ENCODE measurements at regions not wholly inside any gene's neighbourhood (a gene's known extent, or its start where the extent isn't known, plus 50 kb on each side); places are given as distances from the start of the nearest gene placed in this dataset.

DNA sequence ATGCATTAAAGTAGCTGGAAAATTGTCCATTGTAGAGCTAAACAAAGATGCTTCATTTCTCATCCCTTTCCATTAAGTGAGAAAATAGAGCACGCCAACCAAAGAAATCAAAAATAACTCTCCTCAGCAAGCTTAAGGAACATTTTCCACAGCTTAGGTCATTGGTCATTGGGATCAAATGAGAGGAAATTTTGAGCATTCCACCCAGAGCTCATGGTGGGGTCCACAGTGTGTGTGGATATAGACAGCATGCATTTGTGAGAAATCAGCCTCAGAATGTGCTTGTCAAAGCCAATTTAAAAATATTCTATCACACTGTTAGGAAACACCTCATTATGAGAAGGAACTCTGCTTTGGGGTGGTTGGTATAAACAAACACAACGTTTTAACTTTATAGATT is 97.2 kb downstream of the HDGFL1 start:
- TF ChIP-seq, protein P1, sequence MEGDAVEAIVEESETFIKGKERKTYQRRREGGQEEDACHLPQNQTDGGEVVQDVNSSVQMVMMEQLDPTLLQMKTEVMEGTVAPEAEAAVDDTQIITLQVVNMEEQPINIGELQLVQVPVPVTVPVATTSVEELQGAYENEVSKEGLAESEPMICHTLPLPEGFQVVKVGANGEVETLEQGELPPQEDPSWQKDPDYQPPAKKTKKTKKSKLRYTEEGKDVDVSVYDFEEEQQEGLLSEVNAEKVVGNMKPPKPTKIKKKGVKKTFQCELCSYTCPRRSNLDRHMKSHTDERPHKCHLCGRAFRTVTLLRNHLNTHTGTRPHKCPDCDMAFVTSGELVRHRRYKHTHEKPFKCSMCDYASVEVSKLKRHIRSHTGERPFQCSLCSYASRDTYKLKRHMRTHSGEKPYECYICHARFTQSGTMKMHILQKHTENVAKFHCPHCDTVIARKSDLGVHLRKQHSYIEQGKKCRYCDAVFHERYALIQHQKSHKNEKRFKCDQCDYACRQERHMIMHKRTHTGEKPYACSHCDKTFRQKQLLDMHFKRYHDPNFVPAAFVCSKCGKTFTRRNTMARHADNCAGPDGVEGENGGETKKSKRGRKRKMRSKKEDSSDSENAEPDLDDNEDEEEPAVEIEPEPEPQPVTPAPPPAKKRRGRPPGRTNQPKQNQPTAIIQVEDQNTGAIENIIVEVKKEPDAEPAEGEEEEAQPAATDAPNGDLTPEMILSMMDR (IDR thresholded peaks at IDR 0.05; ENCODE audit: poor library complexity) = no peak
- TF ChIP-seq EZH2 (IDR thresholded peaks at IDR 0.05; ENCODE audit: borderline replicate concordance) = no peak
